ENCODE measurements at regions not wholly inside any gene's neighbourhood (a gene's known extent, or its start where the extent isn't known, plus 50 kb on each side); places are given as distances from the start of the nearest gene placed in this dataset.
A peak's percentile ranks its signal among the peaks of the same experiment; 100 is the strongest.
"Not testable (repeated sequence)": the region's sequence is repeated elsewhere in the genome, so short reads cannot be mapped to it uniquely, and the experiment has no call there.

DNA sequence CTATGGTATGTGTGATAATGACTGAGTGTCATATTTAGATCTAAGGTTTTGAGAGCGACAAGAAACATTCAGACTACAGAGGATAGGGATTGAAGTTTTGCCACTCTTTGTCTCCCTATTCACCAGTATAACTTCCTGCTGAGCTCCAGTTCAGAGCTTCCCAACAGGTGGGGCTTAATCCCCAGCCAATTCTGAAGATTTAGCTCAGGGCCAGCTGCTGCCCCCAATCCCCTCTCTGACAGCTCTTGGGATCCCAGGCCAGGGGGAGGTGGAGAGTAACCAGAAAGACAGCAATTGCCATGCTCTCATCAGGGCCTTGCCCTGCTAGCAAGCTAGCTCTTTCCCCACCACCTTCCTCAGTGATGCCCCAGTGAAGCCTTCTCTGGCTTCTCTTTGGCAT lies 57.8 kb downstream of the TRIL start:
- DNase-seq = peak; percentile 40

DNA sequence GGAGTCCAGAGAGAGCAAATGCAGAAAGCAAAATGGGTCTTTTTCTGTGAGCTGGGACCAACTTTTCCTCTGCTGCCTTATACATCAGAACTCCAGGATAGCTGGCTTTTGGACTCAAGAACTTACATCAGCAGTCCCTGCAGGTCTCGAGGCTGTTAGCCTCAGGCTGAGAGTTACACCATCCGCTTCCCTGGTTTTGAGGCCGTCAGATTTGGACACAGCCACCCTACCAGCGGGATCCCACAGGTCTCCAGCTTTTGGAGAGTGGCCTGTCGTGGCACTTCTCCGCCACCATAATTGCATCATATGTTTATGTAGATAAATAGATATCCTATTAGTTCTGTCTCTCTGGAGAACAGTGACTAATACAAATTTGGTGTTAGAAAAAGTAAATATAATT lies 64.2 kb downstream of the TRIL start:
- DNase-seq = no peak

DNA sequence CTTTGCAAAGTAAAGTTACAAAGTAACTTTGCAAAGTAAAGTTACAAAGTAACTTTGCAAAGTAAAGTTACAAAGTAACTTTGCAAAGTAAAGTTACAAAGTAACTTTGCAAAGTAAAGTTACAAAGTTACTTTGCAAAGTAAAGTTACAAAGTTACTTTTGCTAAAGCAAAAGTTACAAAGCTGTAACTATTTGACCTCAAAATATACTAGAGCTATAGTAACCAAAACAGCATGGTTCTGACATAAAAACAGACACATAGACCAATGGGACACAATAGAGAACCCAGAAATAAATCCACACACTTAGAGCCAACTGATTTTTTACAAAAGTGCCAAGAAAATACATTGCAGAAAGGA lies 66.3 kb downstream of the TRIL start:
- not testable (repeated sequence) for DNase-seq

DNA sequence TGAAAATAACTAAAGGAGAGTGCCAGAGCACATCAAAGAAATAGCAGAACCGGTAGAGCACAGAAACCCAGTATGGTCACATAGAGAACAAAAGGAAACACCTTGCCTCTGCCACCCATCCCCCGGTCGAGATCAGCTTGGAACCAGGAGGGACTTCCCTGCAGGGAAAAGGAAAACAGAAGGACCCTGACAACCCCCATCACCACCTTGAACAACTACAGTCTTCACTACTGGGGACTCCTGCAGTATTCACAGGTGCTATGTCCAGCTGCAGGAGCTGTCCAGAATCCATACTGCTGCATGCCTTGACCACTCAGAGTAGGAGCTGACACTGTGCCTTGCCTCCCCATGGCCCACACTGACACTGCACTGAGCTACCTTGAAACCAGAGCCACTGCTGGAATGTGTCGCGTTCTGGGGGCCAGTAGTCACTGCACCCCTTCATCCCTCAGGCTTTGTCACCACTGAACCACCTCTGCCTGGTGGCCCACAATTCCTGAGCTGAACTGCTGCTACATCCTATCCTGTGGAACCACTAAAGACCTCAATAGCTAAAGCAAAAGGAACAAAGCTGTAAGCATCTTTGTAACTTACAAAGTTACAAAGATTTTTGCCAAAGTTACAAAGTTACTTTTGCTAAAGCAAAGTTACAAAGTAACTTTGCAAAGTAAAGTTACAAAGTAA lies 66.8 kb downstream of the TRIL start:
- DNase-seq = no peak

DNA sequence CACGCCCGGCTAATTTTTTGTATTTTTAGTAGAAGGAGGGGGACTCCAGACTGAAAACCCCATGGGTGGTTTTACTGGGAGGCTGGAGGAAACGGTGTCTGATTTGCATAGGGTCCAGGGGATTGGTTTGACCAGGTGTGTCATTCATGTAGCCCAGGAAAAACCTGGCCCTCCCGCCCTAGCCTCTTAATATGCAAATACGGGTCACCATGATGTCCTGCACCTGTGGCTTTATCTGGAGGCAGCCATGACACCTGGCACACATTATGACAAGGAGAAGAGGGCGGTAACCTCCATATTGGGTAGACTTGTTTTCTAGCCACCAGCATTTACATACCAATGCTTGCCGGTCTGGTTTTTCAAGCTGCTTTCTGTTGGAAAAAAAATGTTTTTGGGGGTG lies 68.0 kb downstream of the TRIL start:
- no peak for DNase-seq

DNA sequence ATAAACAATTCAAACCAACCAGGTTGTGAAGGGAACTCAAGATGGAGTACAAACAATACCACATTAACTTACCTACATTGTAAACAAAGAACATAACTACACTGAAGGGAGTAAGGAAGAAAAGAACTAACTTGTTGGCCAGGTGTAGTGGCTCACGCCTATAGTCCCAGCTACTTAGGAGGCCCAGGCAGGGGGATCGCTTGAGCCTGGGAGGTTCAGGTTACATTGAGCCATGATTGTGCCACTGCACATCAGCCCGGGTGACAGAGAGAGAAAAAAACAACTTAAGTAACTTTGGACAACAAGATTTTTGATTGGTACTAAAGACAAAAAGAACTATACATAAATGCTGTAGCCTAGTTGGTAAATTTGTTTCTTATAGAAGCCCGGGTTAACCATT lies 68.8 kb downstream of the TRIL start:
- DNase-seq = no peak

DNA sequence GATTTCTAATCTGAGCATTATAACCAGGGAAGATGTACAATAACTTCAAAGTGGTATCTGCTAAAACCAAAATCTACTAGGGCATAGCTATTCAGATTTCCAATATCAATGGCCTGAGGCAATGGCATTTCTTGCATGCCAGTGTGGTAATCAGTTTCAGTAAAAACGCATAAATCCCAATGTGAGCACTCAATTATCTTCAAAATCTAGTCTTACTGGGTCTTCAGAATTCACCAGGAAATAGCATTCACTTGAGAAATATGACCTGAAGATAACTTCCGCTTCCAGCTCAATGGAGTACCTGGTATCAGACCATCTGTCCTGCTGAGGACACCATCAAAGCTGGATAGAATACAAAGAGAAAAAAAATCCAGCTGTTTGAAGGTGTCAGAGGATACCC lies 72.4 kb downstream of the TRIL start:
- no peak for DNase-seq

DNA sequence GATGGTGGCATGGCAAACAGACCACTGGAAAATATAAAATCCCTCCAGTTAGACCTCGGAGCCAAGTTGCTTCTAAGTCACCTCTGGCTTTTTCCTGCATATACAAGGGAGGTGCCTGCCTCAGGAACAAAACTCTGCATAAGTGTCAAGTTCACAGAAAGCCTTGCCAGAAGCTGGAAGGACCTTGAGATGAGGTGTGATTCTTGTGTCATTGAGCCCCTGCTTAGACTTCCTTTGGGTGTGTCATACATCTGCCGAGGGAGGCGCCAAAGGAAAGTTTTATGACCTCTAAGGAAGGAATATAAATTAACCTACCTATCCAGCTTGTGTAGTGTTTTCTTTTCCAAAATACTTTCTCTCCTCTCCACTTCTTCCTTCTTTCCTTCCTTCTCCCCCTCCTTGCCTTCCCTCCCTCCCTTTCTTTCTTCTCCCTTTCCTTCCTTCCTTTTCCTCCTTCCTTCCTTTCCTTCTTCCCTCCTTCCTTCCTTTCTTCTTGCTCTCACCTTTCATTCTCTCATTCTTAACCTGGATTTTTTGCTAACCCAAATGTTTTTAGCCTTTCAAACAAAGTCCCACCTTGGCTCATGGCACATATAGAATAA lies 75.2 kb downstream of the TRIL start:
- DNase-seq = no peak

DNA sequence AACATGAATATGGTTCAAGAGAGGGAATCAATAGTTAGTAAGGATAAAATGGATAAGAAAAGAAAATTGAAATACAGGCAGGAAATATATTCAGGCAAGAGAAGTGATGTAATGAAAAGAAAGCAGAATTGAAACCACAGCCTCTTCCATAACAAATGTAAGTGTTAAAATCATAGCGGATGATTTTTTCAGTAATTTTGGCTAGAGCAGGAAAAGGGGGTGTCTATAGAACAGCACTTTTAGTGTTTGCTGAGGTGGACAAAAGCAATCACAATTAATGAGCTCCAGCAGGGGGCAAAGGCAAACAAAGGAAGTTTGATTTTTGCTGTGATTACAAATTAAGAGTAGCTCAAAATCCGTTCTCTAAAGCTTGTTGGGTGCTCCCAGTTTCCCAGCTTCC lies 79.0 kb downstream of the TRIL start:
- no peak for DNase-seq

DNA sequence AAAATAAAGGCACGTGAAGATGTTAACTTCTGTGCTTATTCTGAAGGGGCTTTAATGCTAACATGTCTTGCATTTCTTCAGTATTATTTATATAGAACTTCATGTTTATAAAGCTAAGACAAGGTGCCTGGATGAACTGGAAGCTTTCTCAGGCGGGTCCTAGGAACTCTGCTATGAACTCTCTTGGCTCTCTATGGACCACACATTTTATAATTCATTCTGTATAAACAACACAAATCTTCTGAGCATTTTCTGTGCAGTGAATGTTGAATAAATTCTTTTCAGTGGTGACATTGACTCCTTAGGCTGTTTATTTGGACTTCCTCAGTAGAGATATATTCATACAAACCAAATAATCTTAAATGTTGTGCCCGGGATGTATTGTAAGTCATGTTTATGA lies 79.6 kb downstream of the TRIL start:
- no peak for DNase-seq
